H1 (cell line): ENCODE measurements at regions not wholly inside any gene's neighbourhood (a gene's known extent, or its start where the extent isn't known, plus 50 kb on each side); places are given as distances from the start of the nearest gene placed in this dataset.

Source experiments
- CHD7 ChIP-seq: fragments of 300-600 bp; sonication (generic); IDR thresholded peaks from 2 replicates; pipeline ENCODE4 v1.7.1; 2012; ENCODE audit warnings: low read length, moderate library complexity, mild to moderate bottlenecking, inconsistent platforms; ENCODE audit not compliant: insufficient replicate concordance

- no peak for TF ChIP-seq CHD7
- TF ChIP-seq, all 59 proteins: peak for 0
These were observed 250.1 kb upstream of the DPP10 start (continued) for GRCh38 chr2:114192362-114192761.
